ENCODE measurements at regions not wholly inside any gene's neighbourhood (a gene's known extent, or its start where the extent isn't known, plus 50 kb on each side); places are given as distances from the start of the nearest gene placed in this dataset.

DNA sequence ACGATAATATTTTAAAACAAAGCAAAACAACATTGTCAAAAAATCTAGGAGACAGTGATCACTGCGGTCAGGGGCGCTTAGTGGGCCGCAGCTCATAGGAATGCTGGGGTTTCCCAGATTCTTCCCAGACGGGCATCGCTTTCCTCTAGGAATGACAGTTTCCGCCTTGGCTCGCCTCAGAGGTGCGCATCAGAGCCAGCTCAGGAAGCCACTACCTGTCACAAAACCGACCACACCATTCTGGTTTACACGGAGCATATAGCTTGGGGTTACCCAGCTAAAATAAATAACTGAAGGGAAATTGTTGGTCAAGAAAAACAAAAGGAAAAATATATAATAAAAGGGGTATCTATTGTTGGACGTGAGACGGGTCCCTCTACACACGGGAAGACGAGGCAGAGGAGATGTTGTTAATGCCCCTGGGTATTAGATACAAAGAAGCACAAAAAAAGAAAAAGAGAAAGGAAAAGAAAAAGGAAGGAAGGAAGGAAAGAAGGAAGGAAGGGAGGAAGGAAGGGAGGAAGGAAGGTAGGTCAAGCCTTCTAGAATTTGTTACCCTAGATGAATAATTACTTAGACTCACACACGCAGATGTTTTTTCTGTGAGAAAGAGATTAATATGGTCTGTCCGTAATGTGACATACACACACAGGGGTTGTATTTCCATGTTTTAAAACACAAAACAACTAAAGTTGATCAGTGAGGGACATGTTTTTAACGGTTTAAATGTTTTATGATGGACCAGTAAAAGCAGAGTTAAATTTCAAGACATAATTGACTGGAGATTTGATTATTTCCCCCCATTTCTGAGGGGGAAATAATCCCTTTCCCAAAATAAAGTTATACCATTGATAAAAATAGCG lies 292.4 kb upstream of the NFE2L3 start:
- no peak for DNase-seq (ENCODE audit: low read depth in 2 of 2)

DNA sequence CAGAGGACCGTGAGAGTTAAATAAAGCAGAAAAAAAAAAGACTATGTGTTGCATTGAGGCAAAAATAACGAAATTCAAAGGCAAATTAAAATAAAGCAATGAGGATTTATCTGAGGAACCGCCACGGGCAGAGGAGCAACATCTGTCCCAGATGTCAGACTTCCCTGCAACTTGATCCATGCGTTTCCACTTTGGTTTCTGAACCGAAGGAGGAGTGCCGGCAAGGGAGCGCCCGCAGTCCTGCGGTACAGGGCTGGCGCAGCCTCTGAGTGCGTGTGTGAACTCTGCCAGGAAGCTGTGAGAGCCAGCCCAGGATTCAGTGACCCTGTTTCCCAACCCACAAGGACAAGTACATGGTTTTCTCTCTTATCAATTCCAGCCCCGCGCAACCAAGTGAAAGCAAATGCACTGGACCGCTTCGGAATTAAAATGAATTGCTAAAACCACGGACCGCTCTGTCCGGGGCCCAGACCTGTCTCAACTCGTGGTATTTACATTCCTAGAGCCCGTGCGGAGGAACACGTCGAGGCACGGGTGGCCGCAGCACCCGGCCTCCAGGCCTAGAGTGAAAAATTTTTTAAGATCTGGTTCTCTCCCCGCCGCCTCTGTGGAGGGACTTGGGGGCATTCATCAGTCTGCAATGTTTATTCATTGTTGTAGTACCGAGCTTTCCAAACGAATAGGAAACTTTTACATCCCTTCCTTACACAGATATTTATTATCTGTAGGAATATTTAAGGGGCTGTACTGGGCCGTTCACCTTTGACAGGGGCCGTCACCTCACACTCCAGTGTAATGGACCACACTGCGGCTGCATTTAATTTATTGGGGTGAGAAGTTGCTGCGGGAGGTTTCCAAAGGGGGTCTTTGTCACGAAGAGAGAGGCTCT lies 291.5 kb upstream of the NFE2L3 start:
- DNase-seq (ENCODE audit: low read depth in 2 of 2): no peak

- no peak for DNase-seq (ENCODE audit: low read depth in 2 of 2)
Observed at GRCh38 chr7:25861164-25861496, 290.9 kb upstream of the NFE2L3 start.

- DNase-seq (ENCODE audit: low read depth in 2 of 2): no peak
Observed at GRCh38 chr7:25861601-25862260, 290.3 kb upstream of the NFE2L3 start.

GRCh38 chr7:25862261-25863004 lies 289.6 kb upstream of the NFE2L3 start:
- peak; percentile 91 to 94 for DNase-seq (ENCODE audit: low read depth in 2 of 2)

- DNase-seq (ENCODE audit: low read depth in 2 of 2): no peak
Observed at GRCh38 chr7:25863005-25863728, 288.8 kb upstream of the NFE2L3 start.

GRCh38 chr7:25863729-25864110 lies 288.3 kb upstream of the NFE2L3 start:
- DNase-seq (ENCODE audit: low read depth in 2 of 2): no peak

DNA sequence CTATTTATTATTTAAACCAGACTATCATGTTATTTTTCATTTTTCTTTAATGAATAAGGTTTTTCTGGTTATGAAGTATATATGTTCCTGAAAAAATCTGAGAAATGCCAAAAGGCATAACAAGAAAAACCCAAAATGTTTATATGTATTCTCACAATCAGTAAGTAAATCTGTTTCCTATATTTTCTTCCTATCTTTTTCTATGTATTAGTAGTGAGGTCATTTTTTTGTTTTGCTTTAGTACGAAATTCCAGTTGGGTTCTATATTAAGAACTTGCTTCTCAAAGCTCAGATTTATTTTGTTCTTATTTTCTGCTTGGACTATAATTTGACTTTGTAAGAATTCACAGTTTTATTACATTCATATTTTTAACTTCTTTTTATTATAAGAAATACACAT lies 287.5 kb upstream of the NFE2L3 start:
- no peak for DNase-seq (ENCODE audit: low read depth in 2 of 2)

- no peak for DNase-seq (ENCODE audit: low read depth in 2 of 2)
Observed at GRCh38 chr7:25864943-25865751, 286.9 kb upstream of the NFE2L3 start.

- no peak for DNase-seq (ENCODE audit: low read depth in 2 of 2)
Observed at GRCh38 chr7:25868509-25868908, 283.5 kb upstream of the NFE2L3 start.

GRCh38 chr7:25870574-25870973 lies 281.4 kb upstream of the NFE2L3 start:
- DNase-seq (ENCODE audit: low read depth in 2 of 2): no peak

- no peak for DNase-seq (ENCODE audit: low read depth in 2 of 2)
Observed at GRCh38 chr7:25876092-25876491, 275.9 kb upstream of the NFE2L3 start.

DNA sequence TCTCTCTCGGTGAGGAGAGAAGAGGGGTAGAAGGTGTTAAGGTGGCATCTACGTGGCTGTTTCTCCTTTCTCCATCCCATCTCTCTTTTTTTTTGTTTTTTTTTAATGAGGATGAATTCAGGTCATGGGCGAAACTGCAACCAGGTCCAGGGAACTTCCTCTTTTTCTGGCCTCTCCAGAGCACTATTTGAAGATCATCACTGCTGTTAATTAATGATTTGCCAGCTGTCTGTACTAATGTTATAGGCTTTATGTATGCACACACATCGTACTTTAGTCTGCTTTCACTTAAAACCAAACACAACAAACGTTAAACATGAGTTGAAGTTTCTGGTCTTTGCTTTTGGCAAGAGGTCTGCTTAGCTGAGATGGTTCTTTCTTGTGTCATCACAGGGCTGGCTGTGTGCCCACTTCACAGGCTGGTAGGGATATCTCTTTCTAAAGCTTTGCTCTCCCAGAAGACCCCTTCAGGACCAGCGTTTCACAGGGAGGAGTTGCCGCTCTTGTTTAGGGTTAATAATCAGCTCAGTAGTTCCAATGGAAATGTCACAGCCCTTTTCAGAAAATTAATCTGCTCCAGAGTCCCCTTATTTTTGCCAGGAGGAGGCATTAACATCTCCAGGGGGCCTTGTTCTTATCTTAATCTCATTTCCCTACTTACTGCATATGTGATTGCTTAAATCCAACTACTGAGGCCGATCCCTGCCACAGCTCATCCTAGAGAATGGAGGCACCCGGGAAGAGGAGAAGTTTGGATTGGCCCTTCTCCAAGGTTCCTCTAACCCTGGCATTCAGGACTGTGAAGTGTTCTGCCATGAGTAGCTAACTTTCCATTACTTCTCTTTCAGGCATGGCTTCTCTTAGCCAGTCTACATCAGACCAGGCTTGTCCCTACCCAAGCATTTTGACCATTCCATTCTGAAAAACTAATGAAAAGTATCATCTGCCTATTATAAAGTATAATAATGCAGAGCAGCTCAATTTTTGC lies 273.9 kb upstream of the NFE2L3 start:
- no peak for DNase-seq (ENCODE audit: low read depth in 2 of 2)

GRCh38 chr7:25879799-25880198 lies 272.2 kb upstream of the NFE2L3 start:
- DNase-seq (ENCODE audit: low read depth in 2 of 2): no peak

DNA sequence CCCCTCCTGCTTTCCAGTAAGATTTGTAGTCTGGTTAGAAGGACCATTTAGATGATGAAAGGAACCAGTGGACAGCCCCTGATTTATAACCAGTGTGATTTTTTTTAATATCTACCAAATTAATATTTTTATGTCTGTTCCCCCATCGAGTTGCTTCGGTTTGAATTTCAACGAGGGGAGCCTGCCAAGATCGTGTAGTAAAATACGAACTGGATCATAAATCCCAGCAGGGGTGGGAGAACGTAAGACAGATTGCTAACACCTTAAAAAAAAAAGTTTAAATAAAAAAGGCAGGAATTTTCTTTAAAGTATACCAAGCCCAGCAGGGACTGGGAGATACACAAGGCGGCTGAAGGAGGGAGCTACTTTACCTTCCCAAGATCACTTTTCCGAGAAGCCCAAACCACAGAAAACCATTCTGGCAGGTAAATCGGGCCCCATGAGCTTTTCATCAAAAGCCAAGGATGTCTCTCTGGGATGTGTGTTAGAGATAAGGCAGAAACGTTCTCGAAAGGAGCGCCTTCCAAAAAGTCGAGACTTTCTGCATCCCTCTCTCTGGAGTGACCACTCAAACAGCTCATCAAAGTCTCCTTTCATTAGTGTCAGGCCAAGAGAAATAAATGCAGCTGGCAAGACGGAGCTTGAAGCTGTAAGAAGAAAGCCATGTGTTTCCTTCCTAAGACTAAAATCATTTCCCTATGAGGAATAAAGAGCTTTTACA lies 270.5 kb upstream of the NFE2L3 start:
- DNase-seq (ENCODE audit: low read depth in 2 of 2): no peak

DNA sequence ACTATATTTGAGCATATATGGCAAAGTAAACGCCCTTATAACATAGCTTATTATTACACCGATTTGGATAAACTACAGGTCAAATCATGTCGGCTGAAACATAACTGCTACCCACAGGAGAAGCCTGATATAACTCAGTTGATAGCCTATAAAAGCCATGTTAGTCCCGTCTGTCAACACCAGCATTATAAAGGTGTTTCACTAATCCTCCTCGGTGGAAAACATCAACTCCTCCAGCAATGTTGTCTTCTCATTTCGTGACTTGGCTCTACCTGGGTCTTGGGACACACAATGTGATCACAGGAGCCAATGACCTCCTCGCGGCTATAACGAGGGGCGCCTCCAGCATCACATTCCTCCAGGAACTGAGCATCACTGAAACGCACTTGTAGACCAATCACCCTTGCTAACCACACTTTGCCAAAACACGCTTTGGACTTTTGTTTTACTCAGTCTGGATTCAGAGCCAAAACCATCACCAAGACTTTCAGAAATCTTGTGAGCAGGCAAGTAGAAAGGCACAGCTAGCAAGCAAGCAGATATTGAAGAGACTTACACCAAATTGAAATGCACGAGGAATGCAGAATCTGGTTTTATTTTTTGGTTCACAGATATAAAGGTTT lies 269.7 kb upstream of the NFE2L3 start:
- no peak for DNase-seq (ENCODE audit: low read depth in 2 of 2)

DNA sequence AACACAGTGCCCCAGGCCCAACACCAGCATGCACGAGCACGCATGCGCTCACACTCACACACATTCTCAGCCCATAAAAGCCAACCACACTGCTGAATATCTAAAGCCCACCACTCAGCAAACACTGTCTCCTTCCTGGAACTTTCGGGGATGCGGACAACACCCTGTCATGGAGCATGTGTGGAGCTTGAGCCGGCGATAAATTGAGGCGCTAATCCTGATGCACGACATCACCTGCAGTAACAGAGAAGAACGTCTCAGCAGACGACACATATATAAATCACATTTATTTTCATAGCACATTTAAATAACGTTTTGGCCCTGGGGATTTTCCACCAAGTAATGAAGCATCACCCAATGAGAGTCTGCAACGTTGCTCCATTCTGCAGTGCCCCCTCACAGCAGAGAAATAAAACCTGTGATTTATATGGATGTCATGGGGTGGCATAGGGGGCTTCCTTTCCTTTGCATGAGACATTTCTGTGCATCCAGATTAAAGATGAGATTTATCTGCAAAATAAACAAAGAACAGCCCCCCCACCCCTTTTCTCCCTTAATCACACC lies 267.7 kb upstream of the NFE2L3 start:
- no peak for DNase-seq (ENCODE audit: low read depth in 2 of 2)

All from stimulated activated CD8-positive, alpha-beta memory T cell treated with anti-CD3 and anti-CD28 coated beads, Interleukin-15, amount 100 ng/mL, for 48 hours (primary cell).